DND-41 (cell line): ENCODE measurements at regions not wholly inside any gene's neighbourhood (a gene's known extent, or its start where the extent isn't known, plus 50 kb on each side); places are given as distances from the start of the nearest gene placed in this dataset.

ENCODE experiments used
- ATAC-seq: fragments of 200-7000 bp; cut with Tn5 transposase; 3 replicates; pipeline ENCODE4 v1.9.1; 2021; ENCODE audit warnings: low read depth; ENCODE audit not compliant: insufficient read depth
- DNase-seq: peaks from one replicate; pipeline ENCODE4 v3.0.0-alpha.2; 2020
- H2AFZ ChIP-seq: 2 replicates; pipeline ENCODE4 v1.6.0; 2012; ENCODE audit warnings: low read depth, low read length
- H3K27ac ChIP-seq: 2 replicates; pipeline ENCODE4 v1.5.1; 2012; ENCODE audit warnings: low read length, inconsistent platforms
- H3K27me3 ChIP-seq: fragments of 200-600 bp; sonication (generic); 2 replicates; pipeline ENCODE4 v1.6.0; 2012; ENCODE audit warnings: low read length, mild to moderate bottlenecking, inconsistent platforms; ENCODE audit not compliant: insufficient read depth, poor library complexity
- H3K36me3 ChIP-seq: 2 replicates; pipeline ENCODE4 v1.5.1; 2012; ENCODE audit warnings: low read length, inconsistent platforms; ENCODE audit not compliant: insufficient read depth
- H3K4me1 ChIP-seq: 2 replicates; pipeline ENCODE4 v1.5.1; 2012; ENCODE audit warnings: mild to moderate bottlenecking, low read length; ENCODE audit not compliant: insufficient read depth
- H3K4me2 ChIP-seq: 2 replicates; pipeline ENCODE4 v1.6.0; 2012; ENCODE audit warnings: mild to moderate bottlenecking, moderate library complexity, low read length, inconsistent platforms; ENCODE audit not compliant: insufficient read depth
- H3K4me3 ChIP-seq, 2 experiments: fragments of 200-600 bp in 1 of 2; shearing (Covaris generic) in 1 of 2; 2 replicates each; pipeline ENCODE4 v1.5.1; 2012 to 2016; ENCODE audit warnings: inconsistent platforms in 2 of 2, low read length in 2 of 2, mild to moderate bottlenecking in 2 of 2, low read depth in 1 of 2, moderate library complexity in 1 of 2
- H3K79me2 ChIP-seq: 2 replicates; pipeline ENCODE4 v1.6.0; 2012; ENCODE audit warnings: low read length, inconsistent platforms; ENCODE audit not compliant: insufficient read depth
- H3K9ac ChIP-seq: 2 replicates; pipeline ENCODE4 v1.6.0; 2012; ENCODE audit warnings: low read depth, mild to moderate bottlenecking, inconsistent platforms, low read length, moderate library complexity
- H3K9me3 ChIP-seq: 2 replicates; pipeline ENCODE4 v1.5.1; 2012; ENCODE audit warnings: low read length, moderate library complexity, mild to moderate bottlenecking, inconsistent platforms; ENCODE audit not compliant: insufficient read depth, severe bottlenecking
- H4K20me1 ChIP-seq: 2 replicates; pipeline ENCODE4 v1.6.0; 2012; ENCODE audit warnings: low read length; ENCODE audit not compliant: insufficient read depth
- CTCF ChIP-seq: IDR thresholded peaks from 2 replicates; pipeline ENCODE4 v1.5.1; 2012; ENCODE audit warnings: borderline replicate concordance, low read length, moderate library complexity, mild to moderate bottlenecking; ENCODE audit not compliant: poor library complexity, severe bottlenecking; ENCODE audit errors: extremely low read depth
- EZH2 ChIP-seq: IDR thresholded peaks from 3 replicates; pipeline ENCODE4 v1.6.1; 2012; ENCODE audit warnings: borderline replicate concordance, low read depth, mild to moderate bottlenecking, moderate library complexity, low read length, inconsistent platforms; ENCODE audit not compliant: severe bottlenecking

DNA sequence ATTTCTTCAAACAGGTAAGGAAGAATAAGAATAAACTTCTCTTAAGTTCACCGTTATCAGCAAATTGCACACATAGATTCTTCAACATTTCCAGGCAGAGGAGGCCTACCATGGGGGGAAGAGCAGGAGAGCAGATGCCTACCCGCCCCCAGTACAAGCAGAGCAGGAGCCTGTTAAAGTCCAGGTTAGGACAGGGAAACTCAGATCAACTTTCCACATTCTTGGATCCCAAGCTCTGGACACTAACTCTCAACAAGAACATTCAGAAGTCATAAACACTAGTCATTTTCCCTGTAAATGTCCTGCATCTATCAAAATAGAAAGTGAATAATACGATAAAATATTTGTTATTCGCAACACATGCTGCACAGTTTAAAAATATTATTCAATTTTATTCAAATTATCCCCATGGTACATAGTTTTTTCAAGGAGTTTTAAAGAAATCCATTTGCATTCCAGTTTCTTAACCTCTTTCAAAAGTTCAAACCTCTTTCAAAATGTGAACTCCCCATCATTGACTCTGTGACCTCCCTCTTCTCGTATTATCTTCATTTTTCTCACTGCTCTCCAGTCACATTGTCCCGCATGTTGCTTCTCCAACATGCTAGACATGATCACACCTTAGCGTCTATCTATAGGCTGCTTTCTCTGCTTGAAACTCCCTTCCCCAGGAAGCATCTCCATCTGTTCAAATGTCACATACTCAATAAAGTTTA, 185.2 kb upstream of the NEIL3 start:
- peaks cover 4% of the 10 kb centered on the region for H3K9me3 ChIP-seq
- peaks cover 74% of the 10 kb centered on the region for H3K79me2 ChIP-seq
- no peaks in the 10 kb centered on the region; the same call in 1 of the 2 replicates for H4K20me1 ChIP-seq
- no peaks in the 10 kb centered on the region for H3K27me3 ChIP-seq
- TF ChIP-seq CTCF (no peak), EZH2 (no peak)
- ATAC-seq (no peak), DNase-seq (no peak)
- no peak overlapping the region for H2AFZ ChIP-seq
- no peak overlapping the region for H3K27ac ChIP-seq
- no peak overlapping the region for H3K4me3 ChIP-seq
- no peak overlapping the region for H3K9ac ChIP-seq
- H3K36me3 ChIP-seq: peaks cover 38% of the 10 kb centered on the region
- H3K4me2 ChIP-seq: no peak overlapping the region
- no peaks in the 10 kb centered on the region for H3K4me1 ChIP-seq

- no peak overlapping the region for H2AFZ ChIP-seq
Measured at GRCh38 chr4:177125656-177126055, 184.0 kb upstream of the NEIL3 start.

GRCh38 chr4:177127658-177128057, 182.0 kb upstream of the NEIL3 start:
- no peak overlapping the region for H3K4me2 ChIP-seq
- H3K4me3 ChIP-seq: no peak overlapping the region
- no peaks in the 10 kb centered on the region for H3K4me1 ChIP-seq
- H3K79me2 ChIP-seq: peaks cover 79% of the 10 kb centered on the region
- H3K27me3 ChIP-seq: no peaks in the 10 kb centered on the region
- peaks cover 49% of the 10 kb centered on the region for H3K36me3 ChIP-seq
- TF ChIP-seq CTCF (no peak), EZH2 (no peak)
- peaks cover 6% of the 10 kb centered on the region for H3K9me3 ChIP-seq
- no peak overlapping the region for H3K27ac ChIP-seq
- no peak overlapping the region for H2AFZ ChIP-seq
- DNase-seq: no peak
- ATAC-seq: no peak
- no peak overlapping the region for H3K9ac ChIP-seq
- no peaks in the 10 kb centered on the region; the same call in 1 of the 2 replicates for H4K20me1 ChIP-seq

More at GRCh38 chr4:177125656-177126055, 184.0 kb upstream of the NEIL3 start:
- no peaks in the 10 kb centered on the region; the same call in 1 of the 2 replicates for H4K20me1 ChIP-seq
- H3K36me3 ChIP-seq: peaks cover 42% of the 10 kb centered on the region
- peaks cover 11% of the 10 kb centered on the region for H3K9me3 ChIP-seq
- H3K9ac ChIP-seq: no peak overlapping the region
- no peak for TF ChIP-seq CTCF
- TF ChIP-seq EZH2: no peak
- DNase-seq (no peak), ATAC-seq (no peak)
- no peak overlapping the region for H3K4me2 ChIP-seq
- no peak overlapping the region for H3K4me3 ChIP-seq
- H3K27me3 ChIP-seq: no peaks in the 10 kb centered on the region
- no peaks in the 10 kb centered on the region for H3K4me1 ChIP-seq
- peaks cover 75% of the 10 kb centered on the region for H3K79me2 ChIP-seq
- H3K27ac ChIP-seq: no peak overlapping the region
